Smooth muscle cell (in vitro differentiated cells): ENCODE measurements at regions not wholly inside any gene's neighbourhood (a gene's known extent, or its start where the extent isn't known, plus 50 kb on each side); places are given as distances from the start of the nearest gene placed in this dataset.
A peak's percentile ranks its signal among the peaks of the same experiment; 100 is the strongest.

Experiments used
- DNase-seq: peaks from one replicate; lab custom pipeline; 2025; ENCODE audit not compliant: unreplicated experiment; lab: John Stamatoyannopoulos, UW
- H2AFZ ChIP-seq: fragments of 200-600 bp; sonication (generic); 2 replicates; pipeline ENCODE4 v1.6.0; 2016; ENCODE audit warnings: antibody characterized with exemption, low read depth, mild to moderate bottlenecking
- H3F3A ChIP-seq: fragments of 200-600 bp; sonication (generic); 2 replicates; pipeline ENCODE4 v1.6.0; 2017; ENCODE audit warnings: antibody characterized with exemption, low read depth
- H3K27ac ChIP-seq: fragments of 200-600 bp; sonication (generic); 2 replicates; pipeline ENCODE4 v1.5.1; 2016; ENCODE audit warnings: low read depth, mild to moderate bottlenecking
- H3K27me3 ChIP-seq: fragments of 200-600 bp; sonication (generic); 2 replicates; pipeline ENCODE4 v1.6.1; 2016; ENCODE audit warnings: low read depth, mild to moderate bottlenecking
- H3K36me3 ChIP-seq: fragments of 200-600 bp; sonication (generic); 2 replicates; pipeline ENCODE4 v1.5.1; 2016; ENCODE audit warnings: low read depth
- H3K4me1 ChIP-seq: fragments of 200-600 bp; sonication (generic); 2 replicates; pipeline ENCODE4 v1.5.1; 2016; ENCODE audit warnings: low read depth
- H3K4me2 ChIP-seq: fragments of 200-600 bp; sonication (generic); 2 replicates; pipeline ENCODE4 v1.6.0; 2016; ENCODE audit warnings: mild to moderate bottlenecking
- H3K4me3 ChIP-seq: fragments of 200-600 bp; sonication (generic); 2 replicates; pipeline ENCODE4 v1.5.1; 2016; ENCODE audit warnings: mild to moderate bottlenecking
- H3K79me2 ChIP-seq: fragments of 200-600 bp; sonication (generic); 2 replicates; pipeline ENCODE4 v1.6.0; 2016; ENCODE audit warnings: low read depth, mild to moderate bottlenecking
- H3K9ac ChIP-seq: fragments of 200-600 bp; sonication (generic); 2 replicates; pipeline ENCODE4 v1.6.0; 2016; ENCODE audit warnings: low read depth
- H3K9me3 ChIP-seq: fragments of 200-600 bp; sonication (generic); replicated peaks from 2 replicates; pipeline ENCODE4 v1.5.1; 2016; ENCODE audit warnings: low read depth
- H4K20me1 ChIP-seq: fragments of 200-600 bp; sonication (generic); 2 replicates; pipeline ENCODE4 v1.6.0; 2016; ENCODE audit warnings: low read depth
- WGBS: methylation state at CpG from one replicate; pipeline ENCODE4 v1.1.7; 2016; ENCODE audit warnings: low lambda C conversion rate; 5-methylcytosine and 5-hydroxymethylcytosine counted together
- TF ChIP-seq, protein P1 (sequence below): fragments of 200-600 bp; sonication (generic); IDR thresholded peaks from 2 replicates; pipeline ENCODE4 v1.5.1; 2017; ENCODE audit warnings: borderline replicate concordance, mild to moderate bottlenecking, antibody characterized with exemption; ENCODE audit not compliant: insufficient read depth, poor library complexity, severe bottlenecking

GRCh38 chrX:125205918-125206665 lies 113.6 kb upstream of the TEX13C start:
- Histone ChIP-seq H3K4me2 (peak overlapping the region; percentile 80), H4K20me1 (no peaks in the 10 kb centered on the region), H3K27ac (no peak overlapping the region), H3K4me1 (no peaks in the 10 kb centered on the region), H3F3A (no peaks in the 10 kb centered on the region), H3K9me3 (no peaks in the 10 kb centered on the region), H3K4me3 (peak overlapping the region; percentile 48), H3K9ac (no peak overlapping the region), H3K27me3 (peaks cover 29% of the 10 kb centered on the region), H3K79me2 (no peaks in the 10 kb centered on the region), H3K36me3 (no peaks in the 10 kb centered on the region), H2AFZ (peak overlapping the region; percentile 90)
- WGBS = 44% methylated on average over 24 of the region's 25 CpGs
- TF ChIP-seq, protein P1, sequence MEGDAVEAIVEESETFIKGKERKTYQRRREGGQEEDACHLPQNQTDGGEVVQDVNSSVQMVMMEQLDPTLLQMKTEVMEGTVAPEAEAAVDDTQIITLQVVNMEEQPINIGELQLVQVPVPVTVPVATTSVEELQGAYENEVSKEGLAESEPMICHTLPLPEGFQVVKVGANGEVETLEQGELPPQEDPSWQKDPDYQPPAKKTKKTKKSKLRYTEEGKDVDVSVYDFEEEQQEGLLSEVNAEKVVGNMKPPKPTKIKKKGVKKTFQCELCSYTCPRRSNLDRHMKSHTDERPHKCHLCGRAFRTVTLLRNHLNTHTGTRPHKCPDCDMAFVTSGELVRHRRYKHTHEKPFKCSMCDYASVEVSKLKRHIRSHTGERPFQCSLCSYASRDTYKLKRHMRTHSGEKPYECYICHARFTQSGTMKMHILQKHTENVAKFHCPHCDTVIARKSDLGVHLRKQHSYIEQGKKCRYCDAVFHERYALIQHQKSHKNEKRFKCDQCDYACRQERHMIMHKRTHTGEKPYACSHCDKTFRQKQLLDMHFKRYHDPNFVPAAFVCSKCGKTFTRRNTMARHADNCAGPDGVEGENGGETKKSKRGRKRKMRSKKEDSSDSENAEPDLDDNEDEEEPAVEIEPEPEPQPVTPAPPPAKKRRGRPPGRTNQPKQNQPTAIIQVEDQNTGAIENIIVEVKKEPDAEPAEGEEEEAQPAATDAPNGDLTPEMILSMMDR = no peak
- DNase-seq = no peak

GRCh38 chrX:125210146-125210545 lies 109.5 kb upstream of the TEX13C start:
- H4K20me1 ChIP-seq = no peaks in the 10 kb centered on the region
- H3K27me3 ChIP-seq = no peaks in the 10 kb centered on the region
- no peaks in the 10 kb centered on the region for H3F3A ChIP-seq
- no peak overlapping the region for H2AFZ ChIP-seq
- H3K4me1 ChIP-seq = no peaks in the 10 kb centered on the region
- H3K4me3 ChIP-seq = no peak overlapping the region
- no peak overlapping the region for H3K27ac ChIP-seq
- no peak for DNase-seq
- H3K9ac ChIP-seq = no peak overlapping the region
- H3K36me3 ChIP-seq = no peaks in the 10 kb centered on the region
- no peaks in the 10 kb centered on the region for H3K9me3 ChIP-seq
- H3K4me2 ChIP-seq = no peak overlapping the region
- H3K79me2 ChIP-seq = no peaks in the 10 kb centered on the region
- TF ChIP-seq, protein P1 = no peak
- WGBS = 28% methylated on average over 1 of the region's 1 CpG

DNA sequence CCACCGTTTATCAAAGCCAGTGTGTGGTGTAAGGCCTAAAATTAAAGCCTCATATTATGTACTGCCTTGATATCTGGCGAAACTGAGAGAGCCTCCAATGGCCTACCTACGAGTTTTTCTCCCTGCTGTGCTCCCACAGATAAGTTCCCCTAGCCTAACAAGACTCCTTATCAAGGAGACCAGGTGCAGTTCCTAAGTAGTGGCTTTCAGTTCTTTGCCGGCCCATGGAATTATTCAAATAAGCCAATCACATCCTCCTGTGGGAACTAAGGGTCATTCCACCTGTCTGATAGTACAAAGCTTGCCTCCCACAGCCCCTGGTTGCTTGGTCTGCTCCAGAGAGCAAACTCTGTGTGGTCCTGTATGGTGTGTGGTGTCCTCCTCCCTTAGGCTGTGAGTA lies 99.8 kb upstream of the TEX13C start:
- Histone ChIP-seq H3K4me3 (no peak overlapping the region), H2AFZ (no peak overlapping the region), H3K4me1 (no peaks in the 10 kb centered on the region), H3F3A (no peaks in the 10 kb centered on the region), H3K27me3 (no peaks in the 10 kb centered on the region), H4K20me1 (no peaks in the 10 kb centered on the region), H3K4me2 (no peak overlapping the region), H3K27ac (no peak overlapping the region), H3K79me2 (no peaks in the 10 kb centered on the region), H3K36me3 (no peaks in the 10 kb centered on the region), H3K9ac (no peak overlapping the region), H3K9me3 (no peaks in the 10 kb centered on the region)
- WGBS = 67% methylated on average over 4 of the region's 4 CpGs
- TF ChIP-seq, protein P1 = no peak
- no peak for DNase-seq

GRCh38 chrX:125236955-125237354 lies 82.7 kb upstream of the TEX13C start:
- no peaks in the 10 kb centered on the region for H3K79me2 ChIP-seq
- H4K20me1 ChIP-seq = no peaks in the 10 kb centered on the region
- H3K4me1 ChIP-seq = no peaks in the 10 kb centered on the region
- TF ChIP-seq, protein P1 = no peak
- H3K4me3 ChIP-seq = no peak overlapping the region
- H3K27me3 ChIP-seq = no peaks in the 10 kb centered on the region
- no peak for DNase-seq
- 36% methylated on average over 1 of the region's 1 CpG for WGBS
- H3K9ac ChIP-seq = no peak overlapping the region
- no peak overlapping the region for H3K27ac ChIP-seq
- no peaks in the 10 kb centered on the region for H3F3A ChIP-seq
- no peak overlapping the region for H2AFZ ChIP-seq
- H3K4me2 ChIP-seq = no peak overlapping the region
- H3K36me3 ChIP-seq = no peaks in the 10 kb centered on the region
- no peaks in the 10 kb centered on the region for H3K9me3 ChIP-seq
